ENCODE measurements at regions not wholly inside any gene's neighbourhood (a gene's known extent, or its start where the extent isn't known, plus 50 kb on each side); places are given as distances from the start of the nearest gene placed in this dataset.

DNA sequence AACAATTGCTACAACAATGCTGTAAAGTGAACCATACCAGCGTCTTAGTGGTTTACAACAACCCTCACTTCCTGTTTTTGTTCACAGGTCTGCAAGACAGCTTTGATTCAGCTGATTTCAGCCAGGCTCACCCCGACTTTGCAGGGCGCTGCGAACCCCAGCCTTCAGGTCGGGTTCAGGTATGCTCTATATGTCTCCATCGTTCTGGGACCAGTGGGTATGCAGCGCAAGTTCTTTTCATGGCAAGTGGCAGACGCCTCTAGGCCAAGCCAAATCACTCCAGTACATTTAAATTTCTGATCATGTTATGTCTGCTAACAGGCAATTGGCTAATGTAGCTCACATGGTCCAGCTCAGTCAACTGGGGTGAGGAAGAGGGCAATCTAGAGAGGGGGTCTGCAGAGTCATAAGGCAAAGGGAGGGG is 52.4 kb upstream of the RGMA start:
- DNase-seq: no peak

DNA sequence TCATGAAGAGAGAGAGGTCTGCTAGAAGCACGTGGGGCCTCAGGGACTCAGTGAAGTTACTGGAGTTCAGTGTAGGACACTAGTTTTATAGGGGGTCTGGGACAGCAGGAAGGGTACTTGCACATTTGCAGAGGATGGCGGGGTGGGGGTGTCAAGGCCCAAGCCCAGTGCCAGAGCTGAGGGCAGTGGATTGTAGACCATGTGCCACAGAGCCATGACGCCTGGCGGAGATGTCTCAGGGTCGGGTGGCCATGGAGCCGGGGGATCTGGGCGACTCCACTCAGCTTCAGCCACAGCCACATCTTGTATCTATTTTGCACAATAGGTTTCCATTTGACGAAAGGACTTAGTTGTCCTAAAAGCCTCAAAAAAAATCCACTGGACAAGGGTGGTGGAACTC is 50.4 kb upstream of the RGMA start:
- DNase-seq: no peak

DNA sequence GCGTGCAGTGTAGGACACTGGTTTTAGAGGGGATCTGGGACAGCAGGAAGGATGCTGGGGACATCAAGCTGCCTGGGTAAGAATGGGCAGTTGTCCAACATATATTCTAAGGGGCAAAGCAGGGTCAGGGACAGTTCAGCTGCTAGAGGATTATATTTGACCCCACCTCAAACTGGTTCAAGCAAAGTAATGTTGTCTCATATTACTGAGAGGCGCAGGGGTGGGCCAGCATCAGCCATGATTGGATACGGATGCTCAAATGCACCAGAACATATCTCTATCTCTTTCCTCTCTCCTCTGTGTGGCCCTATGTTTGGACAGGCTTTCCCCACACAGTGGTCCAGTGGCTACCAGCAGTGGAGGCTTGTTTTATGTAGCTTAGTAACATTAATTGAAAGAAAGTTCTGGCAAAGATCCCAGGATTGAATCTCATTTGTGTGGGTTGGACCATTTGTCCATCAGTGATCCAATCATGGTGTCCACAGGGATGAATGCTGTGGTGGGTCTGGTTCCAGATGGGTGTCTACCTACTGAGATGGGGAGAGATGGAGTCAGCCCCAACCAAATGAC is 49.8 kb upstream of the RGMA start:
- DNase-seq: no peak
